GM12873 (cell line): ENCODE measurements at regions not wholly inside any gene's neighbourhood (a gene's known extent, or its start where the extent isn't known, plus 50 kb on each side); places are given as distances from the start of the nearest gene placed in this dataset.

ENCODE experiments used
- TF ChIP-seq, protein P1 (sequence below): IDR thresholded peaks from 2 replicates; pipeline ENCODE4 v1.5.1; 2012; ENCODE audit warnings: low read depth, mild to moderate bottlenecking, moderate library complexity, low read length, control low read depth; ENCODE audit not compliant: insufficient read depth; ENCODE audit errors: missing control alignments

DNA sequence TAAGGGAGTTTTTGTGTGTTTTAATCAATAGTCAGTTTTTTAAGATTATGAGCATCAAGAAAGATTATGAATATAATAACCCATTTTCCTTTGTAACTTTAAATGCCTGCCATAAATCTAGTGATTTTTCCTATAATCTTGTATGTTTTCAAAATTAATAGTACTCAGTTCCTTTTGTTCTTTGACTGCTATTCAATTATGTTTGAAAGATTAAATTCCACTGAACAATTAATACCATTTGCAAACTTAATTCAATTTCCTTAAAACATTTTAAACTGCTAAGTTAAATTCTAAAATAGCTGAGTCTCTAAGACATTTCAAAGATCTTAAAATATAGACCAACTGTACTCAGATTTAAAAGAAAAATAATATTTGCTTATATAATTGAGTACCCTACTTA, 1173.9 kb upstream of the TMEFF2 start:
- TF ChIP-seq, protein P1, sequence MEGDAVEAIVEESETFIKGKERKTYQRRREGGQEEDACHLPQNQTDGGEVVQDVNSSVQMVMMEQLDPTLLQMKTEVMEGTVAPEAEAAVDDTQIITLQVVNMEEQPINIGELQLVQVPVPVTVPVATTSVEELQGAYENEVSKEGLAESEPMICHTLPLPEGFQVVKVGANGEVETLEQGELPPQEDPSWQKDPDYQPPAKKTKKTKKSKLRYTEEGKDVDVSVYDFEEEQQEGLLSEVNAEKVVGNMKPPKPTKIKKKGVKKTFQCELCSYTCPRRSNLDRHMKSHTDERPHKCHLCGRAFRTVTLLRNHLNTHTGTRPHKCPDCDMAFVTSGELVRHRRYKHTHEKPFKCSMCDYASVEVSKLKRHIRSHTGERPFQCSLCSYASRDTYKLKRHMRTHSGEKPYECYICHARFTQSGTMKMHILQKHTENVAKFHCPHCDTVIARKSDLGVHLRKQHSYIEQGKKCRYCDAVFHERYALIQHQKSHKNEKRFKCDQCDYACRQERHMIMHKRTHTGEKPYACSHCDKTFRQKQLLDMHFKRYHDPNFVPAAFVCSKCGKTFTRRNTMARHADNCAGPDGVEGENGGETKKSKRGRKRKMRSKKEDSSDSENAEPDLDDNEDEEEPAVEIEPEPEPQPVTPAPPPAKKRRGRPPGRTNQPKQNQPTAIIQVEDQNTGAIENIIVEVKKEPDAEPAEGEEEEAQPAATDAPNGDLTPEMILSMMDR: no peak

GRCh38 chr2:193357508-193357907, 1162.8 kb upstream of the TMEFF2 start:
- TF ChIP-seq, protein P1: no peak

- TF ChIP-seq, protein P1: no peak
Measured at GRCh38 chr2:193350509-193350908, 1155.8 kb upstream of the TMEFF2 start.

DNA sequence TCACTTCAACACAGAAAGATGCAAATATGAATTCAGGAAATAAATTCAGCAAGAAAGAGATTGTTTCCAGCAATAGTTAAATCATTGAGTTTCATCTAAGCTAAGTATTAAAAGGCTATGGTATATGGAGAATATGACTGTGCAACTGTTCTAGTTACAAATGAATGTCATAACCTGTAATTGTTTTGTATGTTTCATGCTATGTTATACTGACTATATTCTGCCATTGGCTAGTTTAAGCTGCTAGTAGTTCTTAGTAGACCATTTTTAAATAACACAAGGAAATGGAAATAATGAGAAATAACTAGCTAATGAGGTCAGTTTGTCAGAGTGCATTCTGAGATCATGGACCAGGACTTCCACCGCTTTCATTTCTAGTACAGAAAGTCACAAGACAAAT, 1154.9 kb upstream of the TMEFF2 start:
- TF ChIP-seq, protein P1: no peak

- TF ChIP-seq, protein P1: no peak
Measured at GRCh38 chr2:193348055-193348454, 1153.3 kb upstream of the TMEFF2 start.

- TF ChIP-seq, protein P1: no peak
Measured at GRCh38 chr2:193336781-193337180, 1142.0 kb upstream of the TMEFF2 start.

DNA sequence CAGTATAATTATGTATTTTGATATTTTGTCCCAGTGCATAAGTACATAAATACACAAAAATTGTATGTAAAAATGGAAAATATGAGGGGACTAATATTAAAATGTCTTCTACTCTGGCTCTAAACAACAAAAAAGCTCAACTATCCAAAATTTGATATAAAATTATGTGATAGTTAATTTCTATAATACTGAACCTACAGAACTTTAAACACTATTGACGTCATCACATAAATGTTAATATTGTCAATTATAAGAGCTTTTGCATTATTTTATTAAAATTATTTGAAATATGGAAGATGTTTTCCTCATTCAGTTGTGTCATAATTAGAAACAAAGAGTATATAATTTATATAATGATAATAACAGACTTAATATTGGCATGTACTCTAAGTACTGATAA, 1139.7 kb upstream of the TMEFF2 start:
- TF ChIP-seq, protein P1: no peak

GRCh38 chr2:193333539-193333938, 1138.8 kb upstream of the TMEFF2 start:
- TF ChIP-seq, protein P1: no peak
